Hematopoietic multipotent progenitor cell treated with erythropoietin and hydrocortisone succinate and interleukin-3 and kit ligand, for 4 days (in vitro differentiated cells): ENCODE measurements at regions not wholly inside any gene's neighbourhood (a gene's known extent, or its start where the extent isn't known, plus 50 kb on each side); places are given as distances from the start of the nearest gene placed in this dataset.
"Not testable (repeated sequence)": the region's sequence is repeated elsewhere in the genome, so short reads cannot be mapped to it uniquely, and the experiment has no call there.

Experiments used
- DNase-seq: peaks from one replicate; pipeline ENCODE4 v3.0.0-alpha.2; 2015

DNA sequence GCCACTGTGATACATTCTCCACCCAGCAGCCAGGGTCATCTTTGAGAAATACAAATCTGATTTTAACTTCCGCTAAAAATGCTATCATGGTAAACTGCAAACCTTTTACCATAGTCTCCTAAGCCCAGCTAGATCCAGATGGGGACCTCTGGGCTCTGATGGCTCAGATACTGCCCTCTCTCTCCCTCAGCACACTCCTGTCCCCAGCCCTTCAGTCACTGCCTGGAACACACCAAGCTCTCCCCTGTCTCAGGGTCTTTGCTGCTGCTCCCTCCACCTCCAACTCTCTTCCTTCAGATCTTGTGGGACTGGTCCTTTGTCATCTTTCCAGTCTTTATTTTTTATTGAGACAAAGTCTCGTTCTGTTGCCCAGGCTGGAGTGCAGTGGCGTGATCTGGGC, 65.1 kb downstream of the SPRY4 start:
- no peak for DNase-seq

DNA sequence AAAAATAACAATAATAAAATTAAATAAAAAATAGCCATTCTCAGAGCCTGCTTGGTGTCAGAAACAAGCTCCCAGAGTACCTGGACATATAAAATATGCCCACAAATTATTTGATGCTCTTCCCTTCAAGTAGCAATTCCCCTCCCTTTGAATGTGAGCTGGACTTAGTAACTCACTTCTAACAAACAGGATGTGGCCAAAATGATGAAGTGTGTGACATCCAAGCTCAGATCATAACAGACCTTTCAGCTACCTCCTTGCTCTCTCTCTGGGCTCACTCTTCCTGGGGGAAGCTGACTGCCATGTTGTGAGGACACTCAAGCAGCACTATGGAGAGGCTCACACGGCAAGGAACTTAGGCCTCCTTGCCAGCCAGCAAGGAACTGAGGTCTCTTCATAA, 69.0 kb downstream of the SPRY4 start:
- DNase-seq, result no peak

DNA sequence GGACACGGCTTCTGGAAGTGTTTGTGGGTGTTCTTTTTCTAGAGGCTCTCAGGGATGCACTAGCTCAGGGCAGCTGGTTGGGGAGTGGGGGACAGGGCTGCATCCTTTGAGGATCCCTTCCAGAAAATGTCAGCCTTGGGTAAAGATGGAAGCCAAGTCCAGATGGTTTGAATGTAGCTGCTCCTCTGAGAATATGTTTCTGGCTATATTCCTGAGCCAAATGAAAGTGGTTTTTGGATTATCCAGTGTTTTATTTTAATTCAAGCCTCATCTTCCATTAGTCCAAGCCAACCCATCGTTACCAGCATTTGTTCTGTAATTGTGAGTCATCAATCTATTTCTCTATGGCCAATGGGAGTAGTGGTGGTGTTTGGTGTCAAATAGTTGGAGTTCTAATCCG, 70.4 kb downstream of the SPRY4 start:
- no peak for DNase-seq

DNA sequence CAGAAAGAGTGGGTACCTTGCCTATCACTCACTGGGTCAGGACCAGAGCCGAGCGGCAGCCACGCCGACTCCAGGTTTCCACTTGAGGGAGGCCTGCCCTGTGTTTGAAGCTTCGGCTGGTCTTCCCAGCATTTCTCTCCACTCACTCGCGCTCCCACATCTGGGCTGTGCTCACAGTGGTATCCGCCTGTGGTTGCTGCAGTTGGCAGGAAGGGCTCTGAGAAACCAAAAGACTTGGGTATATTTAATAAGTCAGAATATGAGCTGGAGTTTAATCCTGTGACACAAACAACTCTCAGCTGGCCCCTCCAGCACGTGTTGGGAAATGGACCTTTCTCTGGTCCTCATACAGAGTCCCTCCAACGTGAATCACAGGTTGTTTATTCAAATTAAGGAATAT, 70.9 kb downstream of the SPRY4 start:
- no peak for DNase-seq

DNA sequence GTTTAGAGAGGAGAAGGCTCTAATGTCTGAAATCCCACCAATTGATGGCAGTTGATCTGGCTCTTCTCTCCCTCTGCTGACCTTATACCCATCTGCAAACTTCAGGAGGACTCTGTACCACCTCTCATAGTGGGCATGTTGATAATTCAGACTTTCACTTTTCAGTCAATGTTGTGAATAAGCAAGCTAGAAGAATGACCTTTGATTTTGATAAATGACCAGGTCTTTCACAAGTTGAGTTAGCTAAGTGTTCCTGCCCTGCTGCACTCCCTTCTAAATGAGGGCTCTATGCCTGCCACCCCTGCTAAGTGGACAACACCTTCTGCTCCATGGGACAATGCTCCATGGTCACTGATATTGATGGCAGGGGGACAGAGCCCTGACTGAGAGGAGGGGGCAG, 74.7 kb downstream of the SPRY4 start:
- no peak for DNase-seq

DNA sequence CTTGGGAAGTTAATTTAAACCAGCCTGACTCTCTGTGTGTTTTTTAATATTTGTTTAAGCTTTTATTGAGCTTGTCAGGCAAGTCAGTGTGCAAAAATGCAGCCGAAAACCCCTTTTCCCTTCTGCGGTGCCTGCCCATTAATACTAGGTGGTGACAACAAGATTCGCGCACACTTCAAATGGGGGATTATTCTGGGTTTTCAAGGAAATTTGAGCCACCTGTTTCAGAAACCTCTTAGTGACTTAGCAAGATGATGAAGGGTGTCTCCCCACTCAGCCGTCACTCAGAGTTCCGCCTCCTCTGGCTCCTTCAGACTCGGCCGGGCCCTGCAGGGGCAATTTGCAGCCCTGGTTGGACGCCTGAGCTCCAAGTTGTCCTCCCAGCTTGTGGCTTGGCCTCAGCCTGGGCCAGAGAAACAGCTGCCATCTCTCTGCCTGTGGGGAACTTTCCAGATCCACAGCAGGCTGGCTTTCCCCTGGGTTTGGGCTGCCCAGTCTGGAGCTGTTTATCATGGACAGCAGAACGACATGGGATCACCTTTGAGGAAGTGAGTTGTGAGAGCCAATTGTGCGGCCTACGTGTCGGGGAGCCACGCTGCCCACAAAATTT, 75.9 kb downstream of the SPRY4 start:
- DNase-seq, result no peak

DNA sequence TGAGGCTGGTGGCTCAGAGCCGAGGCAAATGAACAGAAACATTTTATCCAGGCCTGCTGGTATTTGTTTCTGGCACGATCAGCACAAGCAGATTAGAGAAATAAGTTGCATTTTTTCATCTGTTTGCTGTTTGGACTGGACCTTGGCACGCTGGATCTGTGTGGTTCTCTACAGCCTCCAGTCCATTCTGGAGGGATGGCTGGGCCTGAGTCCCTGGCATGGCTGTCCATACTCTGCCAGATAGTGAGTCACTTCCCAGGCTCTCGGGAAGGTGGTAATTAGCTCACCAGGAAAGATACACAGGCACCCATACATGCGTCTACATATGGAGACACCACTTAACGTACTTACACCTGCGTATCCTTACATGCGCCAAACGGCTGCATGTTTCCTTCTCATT, 78.6 kb downstream of the SPRY4 start:
- DNase-seq, result no peak

DNA sequence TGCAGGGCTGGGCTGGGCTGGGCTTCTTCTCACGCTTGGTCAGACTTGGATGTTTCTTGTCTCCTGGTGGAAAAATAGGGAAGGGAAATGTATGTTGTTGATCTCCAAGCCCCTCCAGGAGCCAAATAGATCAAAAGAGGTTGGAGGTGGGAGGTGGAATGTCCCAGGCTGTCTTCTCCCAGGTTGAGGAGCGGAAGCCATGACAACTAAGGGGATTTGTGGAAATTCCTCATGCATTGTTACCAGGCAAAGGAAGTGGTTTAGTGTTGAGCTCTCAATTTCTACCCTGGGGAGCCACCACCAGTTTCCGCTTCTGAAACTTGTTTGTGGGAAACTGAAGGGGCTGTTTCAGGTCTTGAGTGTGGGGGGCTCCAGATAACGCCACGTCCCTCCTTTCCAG, 79.0 kb downstream of the SPRY4 start:
- DNase-seq, result no peak

DNA sequence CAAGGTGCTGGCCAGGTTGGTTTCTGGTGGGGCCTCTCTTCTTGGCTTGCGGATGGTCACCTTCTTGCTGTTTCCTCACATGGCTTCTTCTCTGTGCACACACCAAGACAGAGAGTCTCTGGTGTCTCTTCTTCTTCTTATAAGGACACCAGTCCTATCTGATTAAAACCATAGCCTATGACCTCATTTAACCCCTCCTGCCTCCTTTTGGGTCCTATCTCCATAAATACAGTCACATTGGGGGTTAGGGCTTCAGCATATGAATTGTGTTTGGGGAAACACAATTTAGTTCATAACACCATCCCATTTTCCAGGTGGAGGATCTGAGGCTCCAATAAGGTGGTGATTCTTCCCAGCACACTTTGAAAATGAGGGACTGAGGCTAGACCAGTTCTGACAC, 80.4 kb downstream of the SPRY4 start:
- no peak for DNase-seq

DNA sequence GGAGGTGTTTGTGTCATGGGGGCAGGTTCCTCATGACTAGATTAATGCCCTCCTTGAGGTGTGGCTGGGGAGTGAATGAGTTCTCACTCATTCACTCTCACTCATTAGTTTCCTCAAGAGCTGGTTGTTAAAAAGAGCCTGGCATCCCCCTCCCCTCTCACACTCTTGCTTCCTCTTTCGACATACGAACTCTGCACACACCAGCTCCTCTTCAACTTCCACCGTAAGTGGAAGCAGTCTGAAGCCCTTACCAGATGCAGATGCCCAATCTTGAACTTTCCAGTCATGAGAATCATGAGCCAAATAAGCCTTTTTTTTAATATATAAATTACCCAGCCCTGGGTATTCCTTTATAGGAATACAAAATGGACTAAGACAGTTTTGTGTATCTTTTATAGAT, 82.5 kb downstream of the SPRY4 start:
- DNase-seq, result peak; percentile 12

DNA sequence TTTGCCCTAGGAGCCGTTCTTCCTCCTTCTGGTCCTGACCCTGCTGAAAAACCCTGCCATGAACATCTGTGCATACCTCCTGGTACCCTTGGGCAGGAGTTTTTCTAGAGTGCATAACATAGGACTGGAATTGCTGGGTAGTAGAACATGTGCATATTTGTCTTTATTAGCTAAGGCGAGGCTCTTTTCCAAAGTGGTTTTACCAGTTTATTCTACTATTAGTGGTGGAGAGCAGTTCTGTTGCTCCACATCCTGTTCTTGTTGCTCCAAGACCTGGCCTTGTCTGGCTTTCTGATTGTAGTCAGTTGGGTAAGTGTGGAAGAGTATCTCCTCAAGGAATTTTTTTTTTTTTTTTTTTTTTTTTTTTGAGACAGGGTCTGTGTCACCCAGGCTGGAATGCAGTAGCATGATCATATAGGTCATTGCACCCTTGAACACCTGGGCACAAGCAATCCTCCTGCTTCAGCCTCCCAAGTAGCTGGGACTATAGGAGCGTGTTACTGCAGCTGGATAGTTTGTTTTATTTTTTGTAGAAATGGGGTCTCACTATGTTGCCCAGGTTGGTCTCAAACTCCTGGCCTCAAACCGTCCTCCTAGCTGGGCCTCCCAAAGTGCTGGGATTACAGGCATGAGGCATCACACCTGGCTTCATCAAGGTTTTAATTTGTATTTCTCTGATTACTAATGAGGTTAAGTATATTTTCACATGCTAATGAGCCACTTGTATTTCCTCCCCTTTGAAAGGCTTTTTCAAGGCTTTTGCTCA, 85.2 kb downstream of the SPRY4 start:
- DNase-seq, result no peak

DNA sequence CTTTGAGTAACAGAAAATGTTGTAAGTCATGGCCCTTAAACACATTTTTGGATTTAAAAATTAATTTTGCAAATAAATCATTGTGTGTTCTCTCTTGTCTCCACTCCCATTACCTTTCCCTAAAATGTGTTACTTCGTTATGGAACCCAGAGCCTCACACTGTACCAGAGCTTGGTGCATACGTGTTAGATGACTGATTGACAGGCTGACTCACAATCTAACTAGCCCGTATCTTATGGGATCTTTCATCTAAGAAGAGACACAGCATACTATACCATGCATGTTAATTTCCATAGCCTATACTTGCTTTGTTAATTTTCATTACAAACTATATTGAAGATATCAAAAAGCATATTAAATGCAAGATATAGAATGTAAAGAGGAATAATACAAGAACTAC, 87.1 kb downstream of the SPRY4 start:
- DNase-seq, result no peak

DNA sequence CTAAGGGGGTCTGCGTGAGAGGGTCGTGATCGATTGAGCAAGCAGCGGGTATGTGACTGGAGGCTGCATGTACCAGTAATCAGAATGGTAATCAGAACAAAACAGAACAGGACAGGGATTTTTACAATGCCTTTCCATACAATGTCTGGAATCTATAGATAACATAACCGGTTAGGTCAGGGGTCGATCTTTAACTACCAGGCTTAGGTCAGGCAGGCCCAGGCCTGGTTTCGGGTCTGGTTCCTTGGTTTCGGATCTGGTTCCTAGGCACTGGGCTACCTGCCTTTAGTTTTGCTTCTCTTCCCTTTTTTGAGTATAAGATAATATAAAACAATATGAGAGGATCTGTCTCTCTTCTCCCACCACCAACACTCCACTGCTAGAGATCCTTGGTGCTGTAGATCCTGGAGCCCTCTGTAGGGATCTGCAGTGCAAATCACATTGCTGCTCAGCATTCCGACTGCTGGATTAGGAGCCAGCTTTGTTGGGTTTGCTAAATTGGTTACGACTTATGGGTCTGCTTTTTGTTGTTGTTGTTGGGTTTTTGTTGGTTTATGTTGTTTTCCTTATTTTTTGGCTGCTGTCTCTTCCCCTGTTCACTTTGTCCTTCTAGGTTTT, 88.0 kb downstream of the SPRY4 start:
- DNase-seq, result not testable (repeated sequence)

DNA sequence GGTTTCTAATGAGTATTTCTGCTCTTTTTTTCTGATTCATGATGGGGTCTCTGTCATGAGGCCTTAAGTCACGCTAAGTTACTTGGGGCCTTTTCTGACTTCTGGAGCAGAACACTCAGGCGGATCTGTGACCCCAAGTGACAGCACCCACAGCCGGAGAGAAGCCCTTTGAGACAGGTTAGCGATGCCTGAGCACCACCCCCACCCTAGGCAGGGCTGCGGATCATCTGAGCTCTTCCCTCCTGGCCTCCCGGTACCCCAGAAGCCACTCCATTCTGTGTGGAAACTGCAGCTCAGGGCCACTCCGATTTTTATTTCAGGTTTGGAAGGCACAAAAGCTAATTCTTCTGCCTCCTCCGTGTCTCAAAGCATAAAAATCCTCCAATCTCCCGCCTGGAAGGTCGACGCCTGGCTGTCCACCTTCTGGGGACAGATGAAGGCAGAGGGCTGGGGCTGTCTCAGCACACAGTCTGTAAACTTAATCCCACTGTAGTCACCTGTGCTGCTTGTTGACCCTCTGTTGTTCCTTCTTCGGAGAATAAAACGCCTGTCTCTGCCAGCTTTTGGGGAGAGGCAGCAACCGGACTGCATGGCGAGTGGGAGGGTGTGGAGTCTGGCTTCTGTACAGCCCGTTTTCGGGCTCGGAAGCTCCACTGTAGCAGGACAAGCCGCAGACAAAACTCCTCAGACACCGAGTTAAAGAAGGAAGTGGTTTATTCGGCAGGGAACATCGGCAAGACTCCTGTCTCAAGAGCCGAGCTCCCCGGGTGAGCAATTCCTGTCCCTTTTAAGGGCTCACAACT, 88.8 kb downstream of the SPRY4 start:
- no peak for DNase-seq

DNA sequence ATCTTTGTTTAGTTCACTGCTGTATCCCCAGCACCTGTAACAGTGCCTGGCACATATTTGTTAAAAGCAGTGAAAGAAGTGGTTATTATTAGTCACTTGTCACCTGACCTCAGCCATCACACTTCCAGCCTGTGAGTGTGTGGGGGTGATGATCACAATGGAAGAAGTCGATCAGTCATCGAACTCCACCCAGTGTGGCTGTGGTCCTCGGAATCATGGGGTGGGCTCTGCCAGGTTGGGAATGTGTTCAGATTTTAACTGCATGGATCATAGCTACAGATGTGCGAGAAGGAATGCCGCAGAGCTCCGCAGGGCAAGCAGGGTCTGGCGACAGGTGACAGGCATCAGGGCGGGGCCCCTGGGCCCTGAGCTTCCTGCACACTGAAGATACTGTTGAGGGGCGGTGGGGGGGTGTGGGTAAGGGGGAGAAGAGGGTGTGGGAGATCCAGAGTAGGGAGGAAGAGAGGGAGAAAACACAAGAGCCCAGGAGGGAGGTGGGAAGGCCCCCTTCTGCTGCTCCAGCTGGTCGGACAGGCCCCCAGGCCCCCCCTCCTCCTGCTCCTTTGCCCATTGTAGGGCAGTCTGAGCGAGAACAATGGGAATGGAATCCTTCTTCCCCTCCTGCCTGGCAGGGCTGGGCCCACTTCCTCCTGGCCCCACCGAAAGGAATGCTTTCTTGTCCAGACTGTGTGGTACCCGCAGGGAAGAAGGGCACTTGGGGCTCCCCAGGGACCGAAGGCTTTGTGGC, 89.6 kb downstream of the SPRY4 start:
- DNase-seq, result no peak

DNA sequence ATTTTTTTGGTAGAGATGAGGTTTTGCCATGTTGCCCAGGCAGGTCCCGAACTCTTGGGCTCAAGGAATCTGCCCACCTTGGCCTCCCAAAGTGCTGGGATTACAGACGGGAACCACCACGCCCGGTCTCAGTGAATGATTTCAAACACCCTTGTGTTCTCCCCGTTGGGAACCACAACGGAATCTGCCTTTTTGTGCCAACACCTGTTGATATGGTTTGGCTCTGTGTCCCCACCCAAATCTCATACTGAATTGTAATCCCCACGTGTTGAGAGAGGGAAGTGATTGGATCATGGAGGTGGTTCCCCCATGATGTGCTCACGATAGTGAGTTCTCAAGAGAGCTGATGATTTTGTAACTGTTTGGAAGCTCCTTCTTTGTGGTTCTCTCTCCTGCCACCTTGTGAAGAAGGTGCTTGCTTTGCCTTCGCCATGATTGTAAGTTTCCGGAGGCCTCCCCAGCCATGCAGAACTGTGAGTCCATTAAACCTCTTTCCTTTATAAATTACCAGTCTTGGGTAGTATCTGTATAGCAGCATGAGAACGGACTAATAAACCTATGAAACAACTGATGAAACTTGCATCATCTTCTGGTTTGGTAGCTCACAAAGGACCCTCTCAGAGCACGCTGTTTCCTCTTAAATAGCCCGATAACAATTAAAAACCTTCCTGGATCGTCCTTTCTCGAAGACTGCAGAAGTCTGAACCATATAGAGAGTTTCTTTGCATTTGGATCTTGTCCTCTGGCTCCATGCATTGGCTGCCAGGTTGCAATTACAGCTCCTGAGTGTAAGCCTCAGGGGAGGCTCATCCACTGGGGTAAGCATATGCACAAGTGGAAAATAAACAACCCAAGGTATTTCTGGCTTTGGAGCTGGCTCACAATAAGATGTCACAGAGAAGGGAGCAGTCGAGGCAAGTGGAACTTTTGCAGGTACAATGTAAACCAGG, 91.5 kb downstream of the SPRY4 start:
- DNase-seq, result no peak

DNA sequence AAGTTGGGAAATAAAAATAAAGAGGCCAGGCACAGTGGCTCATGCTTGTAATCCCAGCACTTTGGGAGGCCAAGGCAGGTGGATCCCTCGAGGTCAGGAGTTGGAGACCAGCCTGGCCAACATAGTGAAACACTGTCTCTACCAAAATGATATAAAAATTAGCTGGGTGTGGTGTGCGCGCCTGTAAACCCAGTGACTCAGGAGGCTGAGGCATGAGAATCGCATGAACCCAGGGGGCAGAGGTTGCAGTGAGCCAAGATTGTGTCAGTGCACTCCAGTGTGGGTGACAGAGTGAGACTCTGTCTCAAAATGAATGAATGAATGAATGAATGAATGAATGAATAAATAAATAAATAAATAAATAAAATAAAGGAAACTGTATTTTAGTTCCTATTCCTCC, 93.9 kb downstream of the SPRY4 start:
- not testable (repeated sequence) for DNase-seq

DNA sequence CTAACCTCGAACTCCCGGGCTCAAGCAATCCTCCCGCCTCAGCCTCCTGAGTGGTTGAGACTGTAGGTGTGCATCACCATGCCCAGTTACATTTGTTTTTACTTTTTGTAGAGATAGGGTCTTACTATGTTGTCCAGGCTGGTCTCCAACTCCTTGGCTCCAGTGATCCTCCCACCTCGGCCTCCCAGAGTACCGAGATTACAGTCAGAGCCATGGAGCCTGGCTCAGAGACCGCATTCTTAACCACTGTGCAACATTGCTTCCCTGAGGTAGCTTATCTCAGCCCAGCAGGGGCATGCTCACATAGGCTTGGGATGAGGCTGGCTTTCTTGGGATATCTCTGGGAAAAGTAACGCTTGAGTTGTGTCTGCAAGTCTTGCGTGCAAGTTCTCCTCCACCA, 99.7 kb downstream of the SPRY4 start:
- DNase-seq, result no peak

DNA sequence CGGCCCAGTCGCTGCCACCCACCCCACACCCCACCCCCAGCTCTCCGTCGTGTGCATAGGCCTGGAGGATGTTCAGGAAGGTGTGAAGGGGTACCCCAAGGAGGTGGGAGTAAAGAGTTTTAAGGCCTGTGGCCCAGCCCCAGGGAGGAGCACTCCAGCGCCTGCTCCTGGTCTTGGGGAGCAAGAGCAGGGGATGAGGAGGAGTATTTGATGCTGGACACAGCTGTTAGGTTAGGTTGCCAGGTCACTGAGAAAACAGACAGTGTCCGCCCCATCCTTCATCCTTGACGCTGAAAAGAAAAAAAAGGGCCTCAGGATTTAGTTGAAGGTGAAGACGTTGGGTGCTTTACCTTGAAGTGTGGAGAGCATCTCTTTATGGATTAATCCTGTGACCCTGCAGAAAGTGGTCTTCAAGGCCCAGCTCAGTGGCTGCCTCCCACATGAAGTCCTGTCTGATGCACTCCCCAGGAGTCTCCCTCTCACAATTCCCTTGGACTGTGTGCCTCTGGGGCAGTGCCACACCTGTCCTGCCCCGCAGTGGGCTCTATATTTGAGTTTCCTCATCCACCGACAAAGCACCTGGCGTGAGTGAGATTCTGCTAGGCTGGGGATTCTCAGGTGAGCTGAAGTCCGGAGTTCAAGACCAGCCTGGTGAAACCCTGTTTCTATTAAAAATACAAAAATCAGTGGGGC, 101.8 kb downstream of the SPRY4 start:
- DNase-seq, result no peak

DNA sequence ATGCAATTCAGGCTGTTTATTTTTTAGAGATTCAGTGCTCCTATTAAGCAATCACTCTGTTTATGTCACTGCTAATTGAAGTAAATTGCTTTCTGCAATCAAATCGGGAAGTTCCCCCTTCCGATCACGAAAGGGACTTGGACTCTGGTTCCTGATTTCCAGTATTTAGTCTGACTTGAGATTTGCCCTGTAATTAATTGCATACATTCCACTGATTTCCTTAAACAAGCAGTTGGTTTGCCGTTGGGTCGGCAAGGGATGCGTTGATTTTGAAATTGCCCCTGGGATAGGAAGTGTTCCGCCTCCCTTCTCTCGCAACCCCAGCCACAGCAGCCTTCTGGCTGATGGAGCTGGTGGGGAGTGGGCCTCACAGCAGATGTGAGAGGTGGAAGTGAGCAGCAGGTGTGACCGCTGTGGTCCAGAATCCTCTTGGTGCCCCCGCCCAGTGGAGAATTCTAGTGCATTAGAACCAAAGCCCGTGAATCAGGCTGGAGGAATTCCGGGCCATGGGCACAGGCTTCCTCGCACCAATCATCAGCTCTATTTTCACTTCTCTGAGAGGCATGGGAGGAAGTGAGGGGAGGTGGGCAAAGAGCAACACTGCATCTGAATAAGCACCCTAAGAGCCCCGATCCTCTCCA, 102.5 kb downstream of the SPRY4 start:
- DNase-seq, result peak; percentile 17
